ENCODE measurements at regions not wholly inside any gene's neighbourhood (a gene's known extent, or its start where the extent isn't known, plus 50 kb on each side); places are given as distances from the start of the nearest gene placed in this dataset.

GRCh38 chr3:124591699-124592098, 138.6 kb upstream of the UMPS start:
- no peak for FAIRE-seq
- POLR2A ChIA-PET (ENCODE audit: partially characterized antibody), result no interaction called here
- no peaks in the 10 kb centered on the region for H3K23me2 ChIP-seq (ENCODE audit: low read depth, low read length)
- TF ChIP-seq RBBP5 (IDR thresholded peaks at IDR 0.05; ENCODE audit: borderline replicate concordance, low read depth, low read length) (no peak), POLR2A (IDR thresholded peaks at IDR 0.05; ENCODE audit: control extremely low read depth in 1 of 2, low read depth in 2 of 2, low read length in 2 of 2) (no peak), HDAC2 (IDR thresholded peaks at IDR 0.05; ENCODE audit: borderline replicate concordance in 1 of 2, low read depth in 2 of 2, low read length in 2 of 2) (no peak), ZNF274 (IDR thresholded peaks at IDR 0.05; ENCODE audit: borderline replicate concordance, extremely low read depth, low read length) (no peak), TEAD4 (IDR thresholded peaks at IDR 0.05; ENCODE audit: low read depth, low read length) (no peak), RXRA (IDR thresholded peaks at IDR 0.05; ENCODE audit: insufficient read depth, low read depth, low read length) (no peak), JUND (IDR thresholded peaks at IDR 0.05; ENCODE audit: low read length) (no peak), SP1 (IDR thresholded peaks at IDR 0.05; ENCODE audit: low read depth, low read length) (no peak), BACH1 (IDR thresholded peaks at IDR 0.05; ENCODE audit: low read length) (no peak), TBP (IDR thresholded peaks at IDR 0.05; ENCODE audit: low read depth, low read length) (no peak), USF2 (IDR thresholded peaks at IDR 0.05; ENCODE audit: low read length) (no peak), KDM1A (IDR thresholded peaks at IDR 0.05; ENCODE audit: borderline replicate concordance, low read length) (no peak), SP4 (IDR thresholded peaks at IDR 0.05; ENCODE audit: low read length) (no peak), CEBPB (IDR thresholded peaks at IDR 0.05; ENCODE audit: low read depth, low read length) (no peak), CTBP2 (IDR thresholded peaks at IDR 0.05; ENCODE audit: borderline replicate concordance, insufficient read depth, insufficient read length, low read length) (no peak)

More at GRCh38 chr3:124591699-124592098, 138.6 kb upstream of the UMPS start:
- no peak overlapping the region for H2AK5ac ChIP-seq (ENCODE audit: low read depth, low read length)
- peaks cover 4 to 14% (median 10%) of the 10 kb centered on the region in 4 experiments for H3K4me1 ChIP-seq (replicated peaks in 1 of 4; ENCODE audit: control insufficient read depth in 3 of 4, insufficient read depth in 4 of 4, low read length in 3 of 4)
- no peak overlapping the region for H3K14ac ChIP-seq (ENCODE audit: insufficient read length)
- H3K56ac ChIP-seq (replicated peaks; ENCODE audit: insufficient read length, low read depth, low read length), result no peak overlapping the region
- H3K79me2 ChIP-seq (ENCODE audit: control insufficient read depth in 1 of 2, insufficient read depth in 2 of 2, low read length in 2 of 2), result no peaks in the 10 kb centered on the region
- no peak overlapping the region for H4K8ac ChIP-seq (ENCODE audit: extremely low read depth, insufficient read depth, low read length)
- no peak overlapping the region for H3K18ac ChIP-seq (ENCODE audit: extremely low read depth, low read length)
- no peaks in the 10 kb centered on the region for H4K20me1 ChIP-seq (replicated peaks in 1 of 2; ENCODE audit: control insufficient read depth in 1 of 2, insufficient read depth in 2 of 2, low read length in 2 of 2)
- H3K9me3 ChIP-seq (ENCODE audit: insufficient read depth in 2 of 2, low read depth in 1 of 2, low read length in 1 of 2), result no peaks in the 10 kb centered on the region
- no peak for DNase-seq (ENCODE audit: low read depth in 1 of 2, low spot score in 2 of 2)
- no peaks in the 10 kb centered on the region for H3K79me1 ChIP-seq (ENCODE audit: low read depth, low read length)
- H2AFZ ChIP-seq (ENCODE audit: low read length), result no peak overlapping the region
- no peak overlapping the region for H3K23ac ChIP-seq (ENCODE audit: insufficient read length)
- peaks cover 0 to 2% (median 2%) of the 10 kb centered on the region in 4 experiments; a peak in 5 of 7 replicates for H3K27me3 ChIP-seq (replicated peaks in 1 of 4; ENCODE audit: control insufficient read depth in 3 of 4, extremely low read depth in 1 of 4, insufficient read depth in 3 of 4, low read length in 3 of 4)
- CTCF ChIA-PET (ENCODE audit: partially characterized antibody), result interaction anchor here (0.6 kb wide), 1 partner anchor 512 kb away, joined by 3 read pairs; no protein-coding TSS in a partner anchor
- H3K27ac ChIP-seq (ENCODE audit: low read depth, low read length), result no peak overlapping the region
- no peak overlapping the region for H4K5ac ChIP-seq (ENCODE audit: insufficient read length, low read depth, low read length)
- WGBS, 2 experiments (ENCODE audit: extremely low coverage in 1 of 2, insufficient coverage in 1 of 2, insufficient read length in 1 of 2, insufficient replicate concordance in 2 of 2, low coverage in 1 of 2, low lambda C conversion rate in 2 of 2, missing lambda C conversion rate in 1 of 2), result 89% methylated on average over 2 of the region's 2 CpGs; no CpG with 5 or more reads in 1 of the 2 experiments
- H2BK12ac ChIP-seq (ENCODE audit: low read depth, low read length), result no peak overlapping the region
- no peak overlapping the region for H4K91ac ChIP-seq (replicated peaks; ENCODE audit: insufficient read length, low read length)
- H3K9ac ChIP-seq (replicated peaks in 1 of 4; ENCODE audit: extremely low read depth in 1 of 4, low read depth in 3 of 4, low read length in 3 of 4), result no peak overlapping the region
- H3K36me3 ChIP-seq (ENCODE audit: control insufficient read depth in 2 of 4, insufficient read depth in 4 of 4, low read length in 3 of 4), result no peaks in the 10 kb centered on the region
- no peak overlapping the region for H3K4ac ChIP-seq (replicated peaks; ENCODE audit: insufficient read length, low read depth, low read length)
- no peak overlapping the region for H2BK20ac ChIP-seq (ENCODE audit: low read length)
- H2BK5ac ChIP-seq (ENCODE audit: low read depth, low read length), result no peak overlapping the region
- no peak overlapping the region; a peak in 1 of 4 replicates for H3K4me2 ChIP-seq (ENCODE audit: insufficient read depth in 1 of 2, low read depth in 2 of 2, low read length in 2 of 2)
- no peak overlapping the region for H2BK120ac ChIP-seq (replicated peaks; ENCODE audit: low read depth, low read length)
- H2BK15ac ChIP-seq (ENCODE audit: low read length), result no peak overlapping the region
- no peak overlapping the region for H3K4me3 ChIP-seq (ENCODE audit: extremely low read depth in 1 of 4, insufficient read depth in 2 of 4, low read depth in 3 of 4, low read length in 4 of 4)
